Activated CD8-positive, alpha-beta memory T cell treated with anti-CD3 and anti-CD28 coated beads for 36 hours (primary cell): ENCODE measurements at regions not wholly inside any gene's neighbourhood (a gene's known extent, or its start where the extent isn't known, plus 50 kb on each side); places are given as distances from the start of the nearest gene placed in this dataset.

Experiments
- CTCF ChIA-PET: fragments of 350-600 bp; sonication (Branson Sonifier 250); formaldehyde crosslinking; loops from one replicate; lab custom pipeline; 2021; ENCODE audit warnings: antibody characterized with exemption; lab: Charles Lee
- POLR2A ChIA-PET: fragments of 350-600 bp; sonication (Branson Sonifier 250); formaldehyde crosslinking; loops from one replicate; lab custom pipeline; 2021; ENCODE audit warnings: antibody characterized with exemption; lab: Charles Lee

- CTCF ChIA-PET: interaction anchor here (0.7 kb wide), 1 partner anchor 377 kb away, joined by 3 read pairs; no protein-coding TSS in a partner anchor
- POLR2A ChIA-PET: no interaction called here
Observed at GRCh38 chr3:101050046-101050445, 56.8 kb upstream of the ABI3BP start.

GRCh38 chr3:101049532-101049931, 56.3 kb upstream of the ABI3BP start:
- ChIA-PET POLR2A (no interaction called here), CTCF (no interaction called here)

- ChIA-PET POLR2A (no interaction called here), CTCF (no interaction called here)
Observed at GRCh38 chr3:101043687-101044078, 50.5 kb upstream of the ABI3BP start.

GRCh38 chr3:101042996-101043686, 49.9 kb upstream of the ABI3BP start:
- ChIA-PET POLR2A (no interaction called here), CTCF (no interaction called here)
